NB4 (cell line): ENCODE measurements at regions not wholly inside any gene's neighbourhood (a gene's known extent, or its start where the extent isn't known, plus 50 kb on each side); places are given as distances from the start of the nearest gene placed in this dataset.

ENCODE experiments used
- DNase-seq: peaks from one replicate; pipeline ENCODE4 v3.0.0; 2010; ENCODE audit warnings: low read depth
- H3K4me3 ChIP-seq: one replicate; pipeline ENCODE4 v1.5.1; 2011; ENCODE audit warnings: mild to moderate bottlenecking, low read depth, low read length, moderate library complexity
- CTCF ChIP-seq: IDR thresholded peaks from one replicate; pipeline ENCODE4 v1.5.1; 2012; ENCODE audit warnings: low read depth, low read length
- MAX ChIP-seq: IDR thresholded peaks from 2 replicates; pipeline ENCODE4 v1.6.1; 2011; ENCODE audit warnings: low read depth, low read length
- MYC ChIP-seq: IDR thresholded peaks from 2 replicates; pipeline ENCODE4 v1.6.1; 2011; ENCODE audit warnings: low read depth, low read length
- POLR2A ChIP-seq: IDR thresholded peaks from 2 replicates; pipeline ENCODE4 v1.6.1; 2011; ENCODE audit warnings: mild to moderate bottlenecking; ENCODE audit not compliant: insufficient read length; ENCODE audit errors: extremely low read depth

- no peak for DNase-seq
- TF ChIP-seq MAX: no peak
- H3K4me3 ChIP-seq: no peak overlapping the region
These were observed 1545.0 kb upstream of the GOT2 start for GRCh38 chr16:60279061-60279665.

- TF ChIP-seq POLR2A (no peak), CTCF (no peak), MAX (no peak), MYC (no peak)
- no peak for DNase-seq
These were observed 1540.4 kb upstream of the GOT2 start for GRCh38 chr16:60274431-60275019.

GRCh38 chr16:60271781-60272180, 1537.7 kb upstream of the GOT2 start:
- TF ChIP-seq MYC: no peak
- no peak for TF ChIP-seq CTCF
- no peak for TF ChIP-seq POLR2A
- no peak for TF ChIP-seq MAX
- no peak for DNase-seq
- no peak overlapping the region for H3K4me3 ChIP-seq

More at GRCh38 chr16:60274431-60275019, 1540.4 kb upstream of the GOT2 start:
- H3K4me3 ChIP-seq: no peak overlapping the region

- no peak for DNase-seq
- TF ChIP-seq CTCF (no peak), MYC (no peak), POLR2A (no peak), MAX (no peak)
- H3K4me3 ChIP-seq: no peak overlapping the region
These were observed 1537.1 kb upstream of the GOT2 start for GRCh38 chr16:60271025-60271771.

GRCh38 chr16:60261425-60261824, 1527.3 kb upstream of the GOT2 start:
- H3K4me3 ChIP-seq: no peak overlapping the region
- TF ChIP-seq CTCF (no peak), POLR2A (no peak), MAX (no peak), MYC (no peak)
- no peak for DNase-seq

GRCh38 chr16:60259956-60260355, 1525.8 kb upstream of the GOT2 start:
- H3K4me3 ChIP-seq: no peak overlapping the region
- TF ChIP-seq POLR2A: no peak
- no peak for TF ChIP-seq CTCF
- TF ChIP-seq MAX: no peak
- no peak for TF ChIP-seq MYC
- DNase-seq: no peak
